Mesenchymal stem cell (in vitro differentiated cells and primary cell): ENCODE measurements at regions not wholly inside any gene's neighbourhood (a gene's known extent, or its start where the extent isn't known, plus 50 kb on each side); places are given as distances from the start of the nearest gene placed in this dataset.
A peak's percentile ranks its signal among the peaks of the same experiment; 100 is the strongest.

Experiments used
- DNase-seq: peaks from one replicate; pipeline ENCODE4 v3.0.0-alpha.2; 2013
- H2AFZ ChIP-seq: one replicate; pipeline ENCODE4 v1.6.1; 2013; ENCODE audit warnings: low read depth, mild to moderate bottlenecking, control low read depth, inconsistent platforms, low read length, moderate library complexity
- H2AK5ac ChIP-seq: 2 replicates; pipeline ENCODE4 v1.6.1; 2013; ENCODE audit warnings: low read length, moderate library complexity, mild to moderate bottlenecking, inconsistent platforms; ENCODE audit not compliant: severe bottlenecking
- H2BK120ac ChIP-seq: one replicate; pipeline ENCODE4 v1.6.1; 2013; ENCODE audit warnings: low read depth, mild to moderate bottlenecking, inconsistent platforms, low read length, moderate library complexity
- H2BK12ac ChIP-seq, 2 experiments: one replicate each; pipeline ENCODE4 v1.6.1; 2013; ENCODE audit warnings: inconsistent platforms in 2 of 2, low read length in 2 of 2, mild to moderate bottlenecking in 2 of 2, moderate library complexity in 2 of 2, control low read depth in 1 of 2
- H2BK15ac ChIP-seq: one replicate; pipeline ENCODE4 v1.6.1; 2013; ENCODE audit warnings: mild to moderate bottlenecking, low read depth, inconsistent platforms; ENCODE audit not compliant: poor library complexity, severe bottlenecking
- H2BK5ac ChIP-seq: 2 replicates; pipeline ENCODE4 v1.6.1; 2013; ENCODE audit warnings: low read depth, mild to moderate bottlenecking, low read length, control low read depth, inconsistent platforms; ENCODE audit not compliant: poor library complexity, severe bottlenecking
- H3K14ac ChIP-seq, 2 experiments: one replicate each; pipeline ENCODE4 v1.6.1; 2013; ENCODE audit warnings: inconsistent platforms in 2 of 2, low read length in 2 of 2, control low read depth in 1 of 2, mild to moderate bottlenecking in 1 of 2, moderate library complexity in 1 of 2
- H3K18ac ChIP-seq, 2 experiments: one replicate each; pipeline ENCODE4 v1.6.1; 2013; ENCODE audit warnings: inconsistent platforms in 2 of 2, low read length in 2 of 2, control low read depth in 1 of 2, low read depth in 1 of 2, mild to moderate bottlenecking in 1 of 2
- H3K23ac ChIP-seq, 2 experiments: one replicate each; pipeline ENCODE4 v1.6.1; 2013; ENCODE audit warnings: inconsistent platforms in 2 of 2, low read length in 2 of 2, mild to moderate bottlenecking in 2 of 2, moderate library complexity in 2 of 2, control low read depth in 1 of 2
- H3K27ac ChIP-seq: 2 replicates; pipeline ENCODE4 v1.5.1; 2013; ENCODE audit warnings: mild to moderate bottlenecking, moderate library complexity, low read length, control low read depth, inconsistent platforms; ENCODE audit not compliant: poor library complexity, severe bottlenecking
- H3K27me3 ChIP-seq, 2 experiments: 2 replicates each; pipeline versions ENCODE4 v1.6.1 to v1.7.0; 2013; ENCODE audit warnings: low read length in 2 of 2, mild to moderate bottlenecking in 2 of 2, moderate library complexity in 2 of 2, control low read depth in 1 of 2, inconsistent platforms in 1 of 2; ENCODE audit not compliant: control insufficient read depth in 1 of 2, insufficient read depth in 1 of 2
- H3K36me3 ChIP-seq, 2 experiments: 2 replicates each; pipeline versions ENCODE4 v1.6.1 to v1.7.0; 2013; ENCODE audit warnings: low read length in 2 of 2, control low read depth in 1 of 2, inconsistent platforms in 1 of 2, low read depth in 1 of 2, mild to moderate bottlenecking in 1 of 2; ENCODE audit not compliant: insufficient read depth in 2 of 2, control insufficient read depth in 1 of 2
- H3K4ac ChIP-seq, 2 experiments: one replicate each; pipeline ENCODE4 v1.6.1; 2013; ENCODE audit warnings: inconsistent platforms in 2 of 2, low read length in 2 of 2, mild to moderate bottlenecking in 2 of 2, moderate library complexity in 2 of 2, control low read depth in 1 of 2, low read depth in 1 of 2
- H3K4me1 ChIP-seq: 2 replicates; pipeline ENCODE4 v1.6.1; 2013; ENCODE audit warnings: low read depth, low read length, control low read depth; ENCODE audit not compliant: control insufficient read depth, insufficient read depth
- H3K4me2 ChIP-seq: 2 replicates; pipeline ENCODE4 v1.6.1; 2013; ENCODE audit warnings: low read length, mild to moderate bottlenecking, inconsistent platforms; ENCODE audit not compliant: poor library complexity, severe bottlenecking
- H3K4me3 ChIP-seq, 2 experiments: 2 replicates each; pipeline versions ENCODE4 v1.5.1 to v1.7.0; 2013; ENCODE audit warnings: low read length in 2 of 2, mild to moderate bottlenecking in 2 of 2, control low read depth in 1 of 2, low read depth in 1 of 2; ENCODE audit not compliant: insufficient read depth in 1 of 2
- H3K79me1 ChIP-seq: replicated peaks from 2 replicates; pipeline ENCODE4 v1.6.1; 2013; ENCODE audit warnings: mild to moderate bottlenecking, control low read depth, low read length, inconsistent platforms; ENCODE audit not compliant: poor library complexity, severe bottlenecking
- H3K9ac ChIP-seq: 2 replicates; pipeline ENCODE4 v1.7.0; 2013; ENCODE audit warnings: mild to moderate bottlenecking, low read length, moderate library complexity
- H3K9me3 ChIP-seq: 2 replicates; pipeline ENCODE4 v1.7.0; 2013; ENCODE audit warnings: mild to moderate bottlenecking, low read length; ENCODE audit not compliant: control insufficient read depth
- H4K8ac ChIP-seq: one replicate; pipeline ENCODE4 v1.6.1; 2013; ENCODE audit warnings: inconsistent platforms, mild to moderate bottlenecking, low read length, moderate library complexity
- H4K91ac ChIP-seq: one replicate; pipeline ENCODE4 v1.6.1; 2013; ENCODE audit warnings: mild to moderate bottlenecking, low read length, inconsistent platforms
- WGBS: methylation state at CpG from one replicate; pipeline ENCODE4 v1.1.7; 2013; ENCODE audit warnings: mixed read lengths; 5-methylcytosine and 5-hydroxymethylcytosine counted together

GRCh38 chr21:39104911-39105310 lies 78.3 kb downstream of the PSMG1 start:
- Histone ChIP-seq H3K14ac (no peak overlapping the region), H3K27ac (no peak overlapping the region), H3K4ac (peak overlapping the region; percentile 24 to 83), H3K27me3 (peaks cover under 1 to 4% of the 10 kb centered on the region in 2 experiments), H2BK12ac (no peak overlapping the region), H3K23ac (no peak overlapping the region), H2AFZ (no peak overlapping the region), H4K8ac (peak overlapping the region; percentile 33), H3K36me3 (no peaks in the 10 kb centered on the region), H3K9me3 (no peaks in the 10 kb centered on the region), H2BK5ac (no peak overlapping the region), H3K18ac (peak overlapping the region; percentile 49 to 68), H2BK120ac (peak overlapping the region; percentile 29), H3K9ac (peak overlapping the region; percentile 23), H3K4me1 (no peaks in the 10 kb centered on the region), H3K79me1 (no peaks in the 10 kb centered on the region), H4K91ac (peak overlapping the region; percentile 34), H2BK15ac (no peak overlapping the region), H3K4me3 (no peak overlapping the region), H3K4me2 (no peak overlapping the region), H2AK5ac (no peak overlapping the region)
- DNase-seq, result no peak
- WGBS, result 86% methylated on average over 2 of the region's 4 CpGs

- no peak overlapping the region for H3K4me3 ChIP-seq
- no peaks in the 10 kb centered on the region for H3K36me3 ChIP-seq
- no peaks in the 10 kb centered on the region for H3K4me1 ChIP-seq
- peak overlapping the region; percentile 33 to 93 for H2BK12ac ChIP-seq
- H3K9me3 ChIP-seq, result no peaks in the 10 kb centered on the region
- H3K4ac ChIP-seq, result peak overlapping the region in 1 of 2 experiments; percentile 71
- H4K8ac ChIP-seq, result no peak overlapping the region
- H3K23ac ChIP-seq, result no peak overlapping the region
- WGBS, result 63% methylated on average over 3 of the region's 4 CpGs
- H3K79me1 ChIP-seq, result no peaks in the 10 kb centered on the region
- H2AK5ac ChIP-seq, result no peak overlapping the region
- H3K18ac ChIP-seq, result peak overlapping the region; percentile 10 to 75
- peaks cover 4 to 5% of the 10 kb centered on the region in 2 experiments for H3K27me3 ChIP-seq
- no peak overlapping the region for H2BK15ac ChIP-seq
- peak overlapping the region in 1 of 2 experiments; percentile 9 for H3K14ac ChIP-seq
- H4K91ac ChIP-seq, result no peak overlapping the region
- peak overlapping the region; percentile 71 for H3K9ac ChIP-seq
- H2BK5ac ChIP-seq, result no peak overlapping the region
- H2BK120ac ChIP-seq, result peak overlapping the region; percentile 11
- no peak overlapping the region for H2AFZ ChIP-seq
- peak; percentile 84 for DNase-seq
- no peak overlapping the region for H3K4me2 ChIP-seq
- H3K27ac ChIP-seq, result no peak overlapping the region
These were observed 79.6 kb downstream of the PSMG1 start for GRCh38 chr21:39103689-39104088.

DNA sequence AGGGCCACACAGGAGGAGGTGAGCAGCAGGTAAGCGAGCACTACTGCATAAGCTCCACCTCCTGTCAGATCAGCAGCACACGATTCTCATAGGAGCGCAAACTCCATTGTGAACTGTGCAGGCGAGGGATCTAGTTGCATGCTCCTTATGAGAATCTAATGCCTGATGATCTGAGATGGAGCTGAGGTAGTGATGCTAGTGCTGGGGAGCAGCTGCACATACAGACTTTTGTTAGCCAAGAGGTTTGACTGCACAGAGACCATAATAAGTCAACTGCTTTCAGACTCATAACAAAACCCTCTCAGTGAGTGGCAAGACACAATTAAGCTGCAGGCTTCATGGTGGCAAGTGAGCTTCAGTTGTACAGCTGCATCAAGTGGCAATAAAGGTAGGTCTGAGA lies 83.4 kb downstream of the PSMG1 start:
- no peak overlapping the region for H3K14ac ChIP-seq
- H3K18ac ChIP-seq, result peak overlapping the region; percentile 19 to 25
- DNase-seq, result no peak
- no peak overlapping the region for H2BK15ac ChIP-seq
- H3K23ac ChIP-seq, result no peak overlapping the region
- H3K27me3 ChIP-seq, result peaks cover 4 to 8% of the 10 kb centered on the region in 2 experiments
- no peak overlapping the region for H2BK120ac ChIP-seq
- no peaks in the 10 kb centered on the region for H3K4me1 ChIP-seq
- no peak overlapping the region for H3K4me3 ChIP-seq
- H3K79me1 ChIP-seq, result no peaks in the 10 kb centered on the region
- H3K4ac ChIP-seq, result peak overlapping the region in 1 of 2 experiments; percentile 24
- H3K27ac ChIP-seq, result no peak overlapping the region
- 100% methylated on average over 3 of the region's 4 CpGs for WGBS
- H3K36me3 ChIP-seq, result no peaks in the 10 kb centered on the region
- no peak overlapping the region for H3K9ac ChIP-seq
- H4K91ac ChIP-seq, result peak overlapping the region; percentile 25
- H2AK5ac ChIP-seq, result no peak overlapping the region
- H2BK12ac ChIP-seq, result no peak overlapping the region
- H3K4me2 ChIP-seq, result no peak overlapping the region
- no peak overlapping the region for H2BK5ac ChIP-seq
- H3K9me3 ChIP-seq, result no peaks in the 10 kb centered on the region
- H4K8ac ChIP-seq, result peak overlapping the region; percentile 46
- no peak overlapping the region for H2AFZ ChIP-seq

DNA sequence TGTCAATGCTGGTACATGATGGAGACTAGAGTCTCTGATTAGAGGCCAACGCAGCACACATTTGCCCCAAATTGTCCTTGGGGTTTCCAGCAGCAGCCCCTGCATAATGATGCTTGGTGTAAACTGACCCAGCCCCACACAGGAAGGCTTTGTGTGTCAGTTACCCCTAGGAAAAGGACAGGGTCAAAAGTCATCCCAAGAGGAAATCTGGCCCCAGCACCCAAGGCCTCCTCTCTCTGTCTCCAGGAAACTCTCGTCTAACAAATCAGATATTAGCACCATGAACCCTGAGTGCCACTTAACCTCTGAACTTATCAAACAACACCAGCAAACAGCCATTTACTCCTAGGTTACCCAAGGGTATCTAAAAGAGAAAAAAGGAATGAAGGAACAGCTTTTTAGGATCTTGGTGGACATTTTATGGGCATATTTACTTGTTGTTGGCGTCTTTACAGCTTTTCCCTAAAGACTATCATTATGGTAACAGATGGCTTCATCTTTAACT lies 84.5 kb downstream of the PSMG1 start:
- Histone ChIP-seq H3K4me1 (no peaks in the 10 kb centered on the region), H3K36me3 (no peaks in the 10 kb centered on the region), H3K4me2 (no peak overlapping the region), H2AFZ (no peak overlapping the region), H3K14ac (no peak overlapping the region), H2BK120ac (peak overlapping the region; percentile 4), H3K4me3 (no peak overlapping the region), H3K4ac (peak overlapping the region in 1 of 2 experiments; percentile 13), H3K79me1 (no peaks in the 10 kb centered on the region), H3K9ac (no peak overlapping the region), H3K18ac (peak overlapping the region; percentile 26 to 94), H3K27me3 (peaks cover 6 to 8% of the 10 kb centered on the region in 2 experiments), H3K27ac (no peak overlapping the region), H2BK5ac (no peak overlapping the region), H3K9me3 (no peaks in the 10 kb centered on the region), H2BK15ac (peak overlapping the region; percentile 44), H4K91ac (peak overlapping the region; percentile 64), H2AK5ac (no peak overlapping the region), H3K23ac (no peak overlapping the region), H2BK12ac (peak overlapping the region; percentile 75 to 94), H4K8ac (peak overlapping the region; percentile 72)
- WGBS, result 63% methylated on average over 2 of the region's 3 CpGs
- DNase-seq, result no peak
